Type B pancreatic cell (in vitro differentiated cells): ENCODE measurements at regions not wholly inside any gene's neighbourhood (a gene's known extent, or its start where the extent isn't known, plus 50 kb on each side); places are given as distances from the start of the nearest gene placed in this dataset.
A peak's percentile ranks its signal among the peaks of the same experiment; 100 is the strongest.

Experiments
- DNase-seq: peaks from one replicate; pipeline ENCODE4 v3.0.0; 2021; ENCODE audit warnings: mixed read lengths; ENCODE audit not compliant: unreplicated experiment; ENCODE audit errors: extremely low spot score
- H3K27ac Mint-ChIP-seq: 2 replicates; pipeline ENCODE4 v1.8.0; 2021; ENCODE audit warnings: mild to moderate bottlenecking, mixed read lengths
- H3K27me3 Mint-ChIP-seq: 2 replicates; pipeline ENCODE4 v1.8.0; 2021; ENCODE audit warnings: mixed read lengths
- H3K36me3 Mint-ChIP-seq: 2 replicates; pipeline ENCODE4 v1.8.0; 2021; ENCODE audit warnings: mixed read lengths
- H3K4me1 Mint-ChIP-seq: one replicate; pipeline ENCODE4 v1.8.0; 2021; ENCODE audit warnings: mixed read lengths; ENCODE audit not compliant: unreplicated experiment
- H3K4me3 Mint-ChIP-seq: 2 replicates; pipeline ENCODE4 v1.8.0; 2021; ENCODE audit warnings: mild to moderate bottlenecking, mixed read lengths
- H3K9me3 Mint-ChIP-seq: 2 replicates; pipeline ENCODE4 v1.8.0; 2021; ENCODE audit warnings: mixed read lengths
- TF ChIP-seq, protein P1 (sequence below): fragments of 200-600 bp; sonication (generic); conservative IDR thresholded peaks from 2 replicates; pipeline ENCODE4 v1.5.0; 2021; ENCODE audit warnings: antibody characterized with exemption, mild to moderate bottlenecking

DNA sequence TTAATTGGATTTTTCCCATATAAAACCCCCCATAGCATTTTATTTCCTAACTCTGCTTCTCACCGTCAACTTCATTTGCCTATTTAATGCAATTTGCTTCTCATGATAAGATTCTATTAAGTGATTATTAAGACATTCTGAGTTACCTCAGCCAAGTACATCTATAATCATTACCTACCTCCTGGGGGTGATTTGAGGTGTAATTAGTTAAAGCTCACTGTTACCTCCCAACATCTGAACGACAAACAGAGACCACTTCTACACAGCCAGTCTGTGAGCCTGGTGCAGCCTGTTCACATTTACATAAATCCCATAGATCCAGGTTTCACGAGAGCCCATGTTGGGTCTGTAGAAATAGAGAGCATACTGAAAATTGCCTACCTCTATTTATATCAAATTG, 65.7 kb upstream of the SSX2IP start:
- no peaks in the 10 kb centered on the region for H3K9me3 Mint-ChIP-seq
- H3K27me3 Mint-ChIP-seq = no peaks in the 10 kb centered on the region
- TF ChIP-seq, protein P1, sequence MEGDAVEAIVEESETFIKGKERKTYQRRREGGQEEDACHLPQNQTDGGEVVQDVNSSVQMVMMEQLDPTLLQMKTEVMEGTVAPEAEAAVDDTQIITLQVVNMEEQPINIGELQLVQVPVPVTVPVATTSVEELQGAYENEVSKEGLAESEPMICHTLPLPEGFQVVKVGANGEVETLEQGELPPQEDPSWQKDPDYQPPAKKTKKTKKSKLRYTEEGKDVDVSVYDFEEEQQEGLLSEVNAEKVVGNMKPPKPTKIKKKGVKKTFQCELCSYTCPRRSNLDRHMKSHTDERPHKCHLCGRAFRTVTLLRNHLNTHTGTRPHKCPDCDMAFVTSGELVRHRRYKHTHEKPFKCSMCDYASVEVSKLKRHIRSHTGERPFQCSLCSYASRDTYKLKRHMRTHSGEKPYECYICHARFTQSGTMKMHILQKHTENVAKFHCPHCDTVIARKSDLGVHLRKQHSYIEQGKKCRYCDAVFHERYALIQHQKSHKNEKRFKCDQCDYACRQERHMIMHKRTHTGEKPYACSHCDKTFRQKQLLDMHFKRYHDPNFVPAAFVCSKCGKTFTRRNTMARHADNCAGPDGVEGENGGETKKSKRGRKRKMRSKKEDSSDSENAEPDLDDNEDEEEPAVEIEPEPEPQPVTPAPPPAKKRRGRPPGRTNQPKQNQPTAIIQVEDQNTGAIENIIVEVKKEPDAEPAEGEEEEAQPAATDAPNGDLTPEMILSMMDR = no peak
- H3K4me1 Mint-ChIP-seq = peaks cover 20% of the 10 kb centered on the region
- DNase-seq = no peak
- no peak overlapping the region for H3K27ac Mint-ChIP-seq
- H3K36me3 Mint-ChIP-seq = no peaks in the 10 kb centered on the region
- H3K4me3 Mint-ChIP-seq = no peak overlapping the region

DNA sequence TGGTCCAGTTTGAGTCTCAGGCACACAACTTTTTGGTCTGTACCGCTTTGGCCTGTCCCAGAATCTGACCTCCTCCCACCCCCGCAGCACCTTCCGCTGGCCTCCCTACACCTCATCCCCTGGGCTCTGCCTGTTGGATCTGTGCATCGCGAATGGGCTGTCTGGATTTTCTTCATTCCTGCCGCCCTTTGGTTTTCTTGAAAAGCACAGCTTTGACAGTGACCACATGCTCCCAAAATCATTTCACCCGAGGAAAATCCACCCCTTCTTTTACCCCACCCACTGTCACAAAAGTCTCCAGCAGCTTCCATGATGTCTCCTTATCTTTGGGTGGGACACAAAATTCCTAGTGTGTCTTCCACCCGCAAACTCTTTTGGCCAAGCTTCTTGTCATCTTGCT, 65.0 kb upstream of the SSX2IP start:
- TF ChIP-seq, protein P1 = no peak
- no peak overlapping the region for H3K4me3 Mint-ChIP-seq

DNA sequence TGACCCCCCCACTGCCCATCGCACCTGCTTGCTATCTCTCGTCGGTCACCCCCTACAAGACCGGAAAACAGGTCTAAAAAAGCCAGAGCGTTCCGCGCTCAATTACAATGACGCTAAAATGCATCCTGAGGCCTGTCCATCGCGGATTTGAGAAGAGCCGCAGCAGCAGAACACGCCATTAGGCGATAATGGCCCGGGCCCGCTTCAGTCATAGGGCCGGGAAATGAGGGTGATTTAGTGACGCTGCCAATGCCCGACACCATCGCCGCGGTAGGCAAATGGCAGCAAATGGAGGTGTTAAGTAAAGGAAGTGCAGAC, 64.1 kb upstream of the SSX2IP start:
- Mint-ChIP-seq H3K4me1 (peaks cover 24% of the 10 kb centered on the region), H3K9me3 (no peaks in the 10 kb centered on the region), H3K27ac (no peak overlapping the region), H3K4me3 (no peak overlapping the region), H3K27me3 (no peaks in the 10 kb centered on the region), H3K36me3 (no peaks in the 10 kb centered on the region)
- TF ChIP-seq, protein P1 = no peak
- DNase-seq = no peak

More for the DNA sequence above, 65.0 kb upstream of the SSX2IP start:
- Mint-ChIP-seq H3K27me3 (no peaks in the 10 kb centered on the region), H3K27ac (no peak overlapping the region), H3K36me3 (no peaks in the 10 kb centered on the region), H3K4me1 (peaks cover 20% of the 10 kb centered on the region), H3K9me3 (no peaks in the 10 kb centered on the region)
- DNase-seq = no peak

DNA sequence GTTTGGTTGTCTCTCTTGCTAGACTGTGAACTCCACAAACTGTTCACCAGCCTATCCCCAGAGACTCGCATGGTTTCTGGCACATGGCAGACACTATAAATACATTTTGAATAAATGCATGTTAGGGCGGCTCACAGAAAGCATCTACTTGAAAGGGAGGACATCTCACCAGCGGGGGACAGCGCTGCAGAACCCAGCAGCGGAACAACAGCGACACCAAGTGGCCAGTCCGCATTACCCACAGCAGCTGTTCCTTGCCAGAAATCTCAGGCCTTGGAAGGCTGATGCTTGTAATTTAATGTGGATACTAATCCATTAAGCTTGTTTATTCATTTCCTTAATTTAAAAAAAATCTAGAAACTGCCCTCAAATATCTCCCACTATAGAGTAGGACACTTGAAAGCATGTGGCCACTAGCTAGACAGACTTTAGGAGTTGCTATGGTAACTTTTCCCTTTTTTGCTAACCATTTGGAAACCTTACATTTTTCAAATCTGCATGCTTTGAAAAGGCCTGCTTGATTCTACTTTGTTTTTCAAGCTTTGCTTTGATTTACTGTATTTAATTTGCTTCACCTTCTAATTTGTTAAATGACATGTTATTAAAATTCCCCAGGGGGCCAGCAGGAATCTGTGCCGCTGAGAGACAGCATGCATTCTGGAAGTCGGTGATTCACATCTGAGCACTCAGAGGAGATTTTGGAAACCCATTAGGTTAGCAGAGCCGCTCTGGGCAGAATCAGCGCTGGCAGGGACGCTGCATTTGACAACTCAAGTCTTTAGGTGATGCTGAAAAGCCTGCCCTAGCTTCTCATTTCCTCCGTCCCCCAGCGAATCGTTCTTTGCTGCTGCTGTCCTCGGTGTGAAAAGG, 63.5 kb upstream of the SSX2IP start:
- TF ChIP-seq, protein P1 = peak; percentile 99
- Mint-ChIP-seq H3K36me3 (no peaks in the 10 kb centered on the region), H3K4me3 (no peak overlapping the region), H3K9me3 (no peaks in the 10 kb centered on the region), H3K27me3 (no peaks in the 10 kb centered on the region), H3K27ac (no peak overlapping the region), H3K4me1 (peaks cover 20% of the 10 kb centered on the region)
- DNase-seq = peak; percentile 82

DNA sequence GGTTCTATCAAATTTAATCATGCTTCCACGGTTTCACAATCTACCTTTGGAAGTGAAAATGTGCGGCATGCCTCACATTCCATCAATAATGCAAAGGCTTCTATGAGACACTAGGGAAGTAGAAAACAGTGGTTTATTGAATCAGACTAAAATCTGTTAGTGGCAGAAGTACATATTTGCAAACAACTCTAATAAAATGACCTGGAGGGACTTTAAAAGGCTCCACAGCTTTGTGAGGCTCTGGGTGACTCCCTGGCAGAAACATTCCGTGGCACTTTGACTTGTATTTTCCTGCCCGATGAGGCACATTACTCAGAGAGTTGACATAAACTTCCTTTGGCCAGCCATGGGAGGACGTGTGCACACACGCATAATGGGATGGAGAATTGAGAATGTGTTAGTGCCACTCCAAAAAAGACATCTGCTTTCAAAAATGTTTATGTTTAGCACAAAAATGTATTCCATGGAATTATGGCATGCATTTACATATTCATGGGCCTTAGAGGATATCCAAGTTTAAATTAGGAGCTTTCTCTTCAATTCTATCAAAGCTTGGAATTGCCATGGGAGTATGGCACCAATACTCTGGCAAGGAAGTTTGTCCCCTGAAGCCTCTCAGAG, 60.0 kb upstream of the SSX2IP start:
- Mint-ChIP-seq H3K4me1 (peaks cover 9% of the 10 kb centered on the region), H3K27me3 (no peaks in the 10 kb centered on the region), H3K9me3 (no peaks in the 10 kb centered on the region), H3K27ac (no peak overlapping the region), H3K36me3 (no peaks in the 10 kb centered on the region), H3K4me3 (no peak overlapping the region)
- TF ChIP-seq, protein P1 = no peak
- DNase-seq = no peak
